Esophagus muscularis mucosa (tissue), 4 donors: ENCODE measurements at regions not wholly inside any gene's neighbourhood (a gene's known extent, or its start where the extent isn't known, plus 50 kb on each side); places are given as distances from the start of the nearest gene placed in this dataset.

ENCODE experiments used
- DNase-seq: peaks from one replicate; pipeline ENCODE4 v3.0.0-alpha.2; 2017; ENCODE audit errors: extremely low spot score
- H3K27ac ChIP-seq, 4 donors: fragments of 200-600 bp; sonication (generic); replicated peaks in 1 of 4; 1 replicate in 3 of 4; 2 replicates in 1 of 4; pipeline ENCODE4 v1.5.1; 2016 to 2019; ENCODE audit warnings: mild to moderate bottlenecking in 1 of 4
- H3K27me3 ChIP-seq, 4 donors: fragments of 200-600 bp; sonication (generic); one replicate each; pipeline versions ENCODE4 v1.5.1 to v1.6.0; 2016 to 2019
- H3K36me3 ChIP-seq, 4 donors: fragments of 200-600 bp; sonication (generic); one replicate each; pipeline ENCODE4 v1.5.1; 2016 to 2019
- H3K4me1 ChIP-seq, 4 donors: fragments of 200-600 bp; sonication (generic); one replicate each; pipeline ENCODE4 v1.5.1; 2016 to 2019
- H3K4me3 ChIP-seq, 4 donors: fragments of 200-600 bp; sonication (generic); 1 replicate in 2 of 4; 2 replicates in 2 of 4; pipeline ENCODE4 v1.5.1; 2016 to 2019; ENCODE audit warnings: mild to moderate bottlenecking in 4 of 4, moderate library complexity in 1 of 4
- H3K9me3 ChIP-seq, 4 donors: fragments of 200-600 bp; sonication (generic); 1 replicate in 3 of 4; 2 replicates in 1 of 4; pipeline ENCODE4 v1.5.1; 2016 to 2019
- CTCF ChIP-seq, 3 experiments: fragments of 200-600 bp in 2 of 3; fragments of 450-650 bp in 1 of 3; sonication (generic) in 2 of 3; IDR thresholded peaks; one replicate each; pipeline ENCODE4 v1.5.1; 2017 to 2019; ENCODE audit warnings: antibody characterized with exemption in 3 of 3, mild to moderate bottlenecking in 2 of 3, moderate library complexity in 1 of 3
- EP300 ChIP-seq: sonication (generic); formaldehyde crosslinking; IDR thresholded peaks from one replicate; pipeline ENCODE4 v1.6.1; 2017; ENCODE audit warnings: antibody characterized with exemption
- POLR2A ChIP-seq: fragments of 450-650 bp; IDR thresholded peaks from one replicate; pipeline ENCODE4 v1.6.1; 2017; ENCODE audit warnings: antibody characterized with exemption, moderate library complexity, mild to moderate bottlenecking, low read depth
- POLR2AphosphoS5 ChIP-seq, 2 donors: sonication (generic); formaldehyde crosslinking; IDR thresholded peaks; one replicate each; pipeline ENCODE4 v1.6.1; 2017; ENCODE audit warnings: antibody characterized with exemption in 2 of 2
- WGBS: methylation state at CpG from one replicate; pipeline ENCODE4 v1.1.5; 2018; 5-methylcytosine and 5-hydroxymethylcytosine counted together
- intact Hi-C: fragments of 100-400 bp; cut with DNase I; formaldehyde crosslinking; loops from one replicate; pipeline ENCODE4 v1.15.1; 2023

- 89% methylated on average over 2 of the region's 2 CpGs for WGBS
- peak; percentile 31 for DNase-seq
- peaks cover 0 to 3% (median 0%) of the 10 kb centered on the region in 4 donors for H3K4me1 ChIP-seq
- TF ChIP-seq POLR2AphosphoS5 (IDR thresholded peaks at IDR 0.05): no peak
- TF ChIP-seq POLR2A: no peak
- no peak for TF ChIP-seq EP300
- no peak for TF ChIP-seq CTCF (IDR thresholded peaks at IDR 0.05)
- H3K27me3 ChIP-seq: peaks cover 0 to 3% (median 0%) of the 10 kb centered on the region in 4 donors
- H3K27ac ChIP-seq: no peak overlapping the region
- H3K9me3 ChIP-seq: no peaks in the 10 kb centered on the region
- intact Hi-C loops: no loop called here
- no peak overlapping the region for H3K4me3 ChIP-seq
- H3K36me3 ChIP-seq: no peaks in the 10 kb centered on the region
These were observed 133.1 kb upstream of the RIPOR2 start for GRCh38 chr6:25068866-25069265.

GRCh38 chr6:25070547-25071366, 135.0 kb upstream of the RIPOR2 start:
- 43% methylated on average over 13 of the region's 13 CpGs for WGBS
- no peaks in the 10 kb centered on the region for H3K9me3 ChIP-seq
- intact Hi-C loops: loop anchor here (1.0 kb wide), 1 partner anchor 214 kb away; no protein-coding TSS in a partner anchor
- peak; percentile 96 for DNase-seq
- H3K4me1 ChIP-seq: peaks cover 0 to 3% (median 0%) of the 10 kb centered on the region in 4 donors
- H3K36me3 ChIP-seq: no peaks in the 10 kb centered on the region
- no peak overlapping the region for H3K27ac ChIP-seq
- H3K4me3 ChIP-seq: no peak overlapping the region
- H3K27me3 ChIP-seq: peaks cover 0 to 3% (median 0%) of the 10 kb centered on the region in 4 donors
- TF ChIP-seq CTCF (IDR thresholded peaks at IDR 0.05) (peak; percentile 89 to 93 (median 92)), POLR2A (no peak), EP300 (no peak), POLR2AphosphoS5 (IDR thresholded peaks at IDR 0.05) (peak in 1 of 2 donors; percentile 33)

GRCh38 chr6:25078141-25078540, 142.4 kb upstream of the RIPOR2 start:
- 81% methylated on average over 1 of the region's 1 CpG for WGBS
- H3K4me3 ChIP-seq: no peak overlapping the region
- no peaks in the 10 kb centered on the region for H3K9me3 ChIP-seq
- DNase-seq: no peak
- intact Hi-C loops: no loop called here
- H3K36me3 ChIP-seq: peaks cover 0 to 31% (median 0%) of the 10 kb centered on the region in 4 donors
- H3K27ac ChIP-seq: no peak overlapping the region
- no peaks in the 10 kb centered on the region for H3K27me3 ChIP-seq
- no peaks in the 10 kb centered on the region for H3K4me1 ChIP-seq
- no peak for TF ChIP-seq EP300
- no peak for TF ChIP-seq POLR2AphosphoS5 (IDR thresholded peaks at IDR 0.05)
- TF ChIP-seq CTCF (IDR thresholded peaks at IDR 0.05): no peak
- TF ChIP-seq POLR2A: no peak

- peaks cover 0 to 10% (median 6%) of the 10 kb centered on the region in 4 donors for H3K4me1 ChIP-seq
- H3K4me3 ChIP-seq: no peak overlapping the region
- 82% methylated on average over 14 of the region's 15 CpGs for WGBS
- H3K9me3 ChIP-seq: no peaks in the 10 kb centered on the region
- intact Hi-C loops: no loop called here
- H3K27ac ChIP-seq: no peak overlapping the region
- peaks cover 0 to 56% (median 6%) of the 10 kb centered on the region in 4 donors for H3K36me3 ChIP-seq
- H3K27me3 ChIP-seq: no peaks in the 10 kb centered on the region
- peak; percentile 55 for DNase-seq
- TF ChIP-seq POLR2AphosphoS5 (IDR thresholded peaks at IDR 0.05) (no peak), POLR2A (no peak), CTCF (IDR thresholded peaks at IDR 0.05) (no peak), EP300 (no peak)
These were observed 148.2 kb upstream of the RIPOR2 start for GRCh38 chr6:25083784-25084507.
